Endometrium (tissue), 2 donors: ENCODE measurements at regions not wholly inside any gene's neighbourhood (a gene's known extent, or its start where the extent isn't known, plus 50 kb on each side); places are given as distances from the start of the nearest gene placed in this dataset.

Experiments used
- FAIRE-seq: peaks from 2 replicates; lab custom pipeline; 2012; peaks lifted over from hg19 to GRCh38; lab: Jason Lieb, UNC
- donor health status: control.
- donor health status: control.

DNA sequence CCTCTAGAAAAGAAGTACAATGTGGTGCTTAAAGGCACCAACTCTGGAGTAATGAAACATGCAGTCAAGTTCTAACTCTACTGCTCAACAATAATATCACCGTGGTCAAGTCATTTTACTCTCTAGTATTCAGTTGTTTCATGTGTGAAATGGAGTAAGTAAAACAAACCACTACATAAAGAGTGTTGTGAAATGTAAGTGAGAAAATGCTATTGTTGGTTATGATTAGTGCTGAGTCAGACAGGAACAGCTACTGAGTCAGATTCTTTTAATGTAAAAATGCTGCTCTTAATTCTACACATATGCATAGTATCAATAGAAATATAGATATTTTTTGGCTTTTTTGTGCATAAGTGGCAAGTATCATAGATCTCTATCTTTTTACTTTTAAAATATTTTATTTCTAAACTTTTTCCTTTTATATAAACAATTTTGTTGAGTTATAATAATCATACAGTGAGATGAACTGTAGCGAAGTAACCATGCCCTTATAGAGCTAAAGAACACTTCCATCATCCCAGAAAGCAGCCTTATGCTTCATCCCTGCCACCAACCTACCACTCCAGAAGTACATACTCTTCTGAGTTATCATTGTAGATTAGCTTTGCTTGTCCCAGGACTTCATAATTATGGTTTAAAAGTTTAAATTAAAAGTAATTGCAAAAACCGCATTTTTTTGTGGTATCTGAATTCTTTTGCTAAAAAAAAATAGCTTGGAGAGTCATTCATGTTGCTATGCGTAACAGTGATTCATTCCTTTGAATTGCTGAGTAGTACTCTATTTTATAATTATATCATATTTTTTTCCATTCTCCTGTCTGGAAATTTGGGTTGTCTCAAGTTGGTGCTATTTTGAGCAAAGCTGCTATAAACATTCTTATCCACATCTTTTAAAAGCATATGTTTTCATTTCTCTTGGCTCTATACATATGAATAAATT, 548.2 kb upstream of the CLINT1 start:
- no peak for FAIRE-seq

DNA sequence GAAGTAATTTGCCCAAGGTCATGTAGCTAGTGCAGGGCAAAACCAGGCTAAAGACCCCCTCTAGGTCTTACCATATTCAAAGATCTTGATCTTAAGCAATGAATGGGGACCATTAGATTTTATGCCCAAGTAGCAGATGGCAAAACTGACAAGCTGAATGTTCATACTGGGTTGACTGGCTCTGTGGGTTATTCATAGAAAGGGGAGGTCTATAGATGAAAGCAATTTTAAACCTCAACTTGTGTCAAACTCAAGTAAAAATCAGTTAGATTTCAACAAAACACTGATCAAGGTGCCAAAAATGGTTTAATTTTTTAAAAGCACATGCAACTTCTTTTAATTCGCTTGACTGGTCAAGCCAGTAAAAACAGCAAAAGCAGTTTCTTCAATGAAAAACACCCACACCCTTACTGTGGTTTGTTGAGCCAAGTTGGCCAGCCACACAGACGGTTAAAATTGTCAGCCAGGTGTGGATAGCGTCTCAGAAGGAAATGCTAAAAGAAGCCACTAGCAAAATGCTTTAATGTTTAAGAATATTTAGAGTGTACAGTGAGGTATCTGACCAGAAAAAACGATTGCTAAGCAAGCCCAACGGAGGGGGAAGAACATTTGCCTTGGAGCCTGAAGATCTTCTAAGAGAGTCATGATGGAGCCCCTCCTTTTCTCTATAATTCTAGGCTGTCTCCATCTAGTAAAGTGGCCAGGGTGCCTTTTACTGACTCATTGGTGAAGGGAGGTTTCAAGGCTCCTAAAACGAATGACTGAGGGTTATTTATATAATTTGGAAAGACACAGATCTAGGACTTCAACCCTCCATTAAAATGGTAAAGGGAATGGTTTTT, 539.6 kb upstream of the CLINT1 start:
- no peak for FAIRE-seq

DNA sequence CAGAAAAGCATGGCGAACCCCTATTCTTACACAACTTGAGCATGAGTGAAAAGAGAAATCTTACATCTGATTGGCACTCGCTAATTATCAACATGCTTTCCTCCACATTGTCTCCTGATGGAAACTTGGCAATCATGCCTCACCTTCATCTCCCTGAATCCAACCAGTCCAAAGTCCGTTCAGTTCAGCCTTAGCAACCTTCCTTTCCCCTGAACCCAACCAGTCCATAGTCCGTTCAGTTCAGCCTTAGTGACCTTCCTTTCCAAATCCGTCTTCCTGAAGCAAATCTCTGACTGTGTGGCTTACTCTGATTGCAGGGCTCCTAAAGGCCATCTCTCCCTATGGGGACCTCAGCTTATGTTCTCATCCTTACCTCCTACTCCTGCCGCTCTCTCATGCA, 538.3 kb upstream of the CLINT1 start:
- FAIRE-seq, result no peak

DNA sequence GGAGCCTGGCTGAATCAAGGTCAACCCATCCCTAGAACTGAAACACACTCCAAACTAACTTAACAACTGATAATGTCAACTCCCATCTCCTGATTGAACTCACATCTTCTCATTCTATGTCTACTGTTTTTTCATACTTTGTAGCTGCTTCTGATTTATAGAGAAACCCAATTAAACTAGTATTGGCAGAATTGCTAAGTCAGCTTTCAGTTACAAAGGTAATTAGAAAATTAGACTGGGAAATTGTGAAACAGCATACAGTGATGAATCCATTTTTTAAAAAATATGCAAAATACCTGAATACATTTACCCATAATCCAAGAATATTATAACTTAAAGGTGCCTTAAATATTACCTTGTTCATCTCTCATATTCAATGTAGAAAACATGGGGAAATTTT, 535.2 kb upstream of the CLINT1 start:
- no peak for FAIRE-seq

DNA sequence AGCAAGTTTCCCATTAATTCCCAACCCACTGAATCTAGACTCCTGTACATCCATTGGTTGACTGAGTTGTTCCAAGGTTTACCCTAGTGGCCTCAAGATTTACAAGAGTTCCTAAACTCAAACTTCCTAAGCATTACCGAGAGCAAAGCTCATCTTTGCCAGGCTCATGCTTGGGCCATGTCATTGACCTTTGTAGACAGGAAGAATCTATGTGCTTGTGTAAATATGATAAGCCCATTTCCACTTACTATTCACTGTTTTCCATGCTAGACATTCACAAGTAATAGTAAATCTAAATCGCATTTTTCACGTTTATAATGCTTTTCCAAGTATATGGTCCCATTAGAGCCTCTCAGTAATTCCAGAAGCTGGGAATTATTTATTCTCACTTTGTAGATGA, 534.5 kb upstream of the CLINT1 start:
- no peak for FAIRE-seq

DNA sequence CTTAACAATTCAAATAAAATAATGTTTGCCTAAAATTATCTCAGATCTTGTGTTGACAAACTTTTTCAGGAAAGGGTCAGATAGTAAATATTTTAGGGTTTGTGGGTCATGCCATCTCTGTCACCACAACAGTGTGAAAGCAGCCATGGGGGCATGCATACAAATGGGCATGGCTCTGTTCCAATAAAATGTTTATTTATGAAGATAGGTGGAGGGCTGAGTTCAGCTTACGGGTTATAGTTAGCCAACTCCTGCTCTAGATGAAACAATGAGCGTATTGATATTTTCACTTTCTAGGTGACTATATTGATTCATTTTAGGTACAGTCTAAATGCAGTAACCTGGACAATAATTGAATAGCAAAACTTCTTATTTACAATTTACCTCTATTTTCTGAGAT, 533.8 kb upstream of the CLINT1 start:
- FAIRE-seq, result no peak

DNA sequence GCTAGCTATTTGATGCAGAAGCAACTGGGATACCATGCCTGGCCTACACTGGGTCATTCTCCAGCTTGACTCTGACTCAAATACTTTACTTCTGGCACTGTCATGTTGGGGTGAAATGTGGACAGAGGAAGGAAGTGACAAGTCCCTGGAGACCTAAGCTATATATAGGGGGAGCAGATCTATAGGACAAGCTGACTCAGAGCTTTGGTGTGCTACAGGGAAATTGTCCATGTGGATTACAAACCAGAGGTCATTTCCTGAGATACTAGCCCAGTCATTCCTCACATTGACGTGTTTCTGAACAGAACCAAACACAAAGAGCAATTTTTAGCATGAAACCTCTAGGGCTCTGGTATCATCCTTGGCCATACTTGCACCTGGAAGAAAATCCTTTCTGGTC, 531.6 kb upstream of the CLINT1 start:
- no peak for FAIRE-seq

DNA sequence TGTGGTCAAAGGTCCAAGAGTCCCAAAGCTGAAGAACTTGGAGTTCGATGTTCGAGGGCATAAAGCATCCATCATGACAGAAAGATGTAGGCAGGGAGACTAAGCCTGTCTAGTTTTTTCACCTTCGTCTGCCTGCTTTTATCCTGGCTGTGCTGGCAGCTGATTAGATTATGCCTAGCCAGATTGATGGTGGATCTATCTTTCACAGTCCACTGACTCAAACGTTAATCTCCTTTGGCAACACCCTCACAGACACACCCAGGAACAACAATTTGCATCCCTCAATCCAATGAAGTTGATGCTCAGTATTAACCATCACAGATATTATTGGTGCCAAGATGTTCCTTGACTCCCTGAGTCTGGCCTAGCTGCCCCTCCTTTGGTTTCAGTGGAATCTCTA, 530.8 kb upstream of the CLINT1 start:
- FAIRE-seq, result no peak

DNA sequence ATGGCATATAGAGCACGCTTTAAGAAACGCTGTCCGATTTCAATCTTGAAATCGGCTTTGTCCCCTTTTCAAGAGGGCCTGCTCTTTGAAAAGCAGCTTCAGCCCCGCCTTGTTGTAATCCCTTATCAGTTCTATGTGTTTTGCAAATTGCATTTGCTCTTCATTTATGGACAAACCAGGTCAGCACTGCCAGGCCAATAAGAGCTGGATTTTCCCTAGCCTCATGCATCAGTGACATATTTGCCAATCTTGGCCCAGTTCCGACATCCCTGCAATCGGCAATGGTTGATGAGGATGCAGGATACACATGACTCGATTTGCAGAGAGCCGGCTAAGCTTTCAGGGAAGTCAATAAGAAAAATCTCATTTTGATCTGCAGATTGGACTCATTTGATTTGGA, 529.1 kb upstream of the CLINT1 start:
- no peak for FAIRE-seq

DNA sequence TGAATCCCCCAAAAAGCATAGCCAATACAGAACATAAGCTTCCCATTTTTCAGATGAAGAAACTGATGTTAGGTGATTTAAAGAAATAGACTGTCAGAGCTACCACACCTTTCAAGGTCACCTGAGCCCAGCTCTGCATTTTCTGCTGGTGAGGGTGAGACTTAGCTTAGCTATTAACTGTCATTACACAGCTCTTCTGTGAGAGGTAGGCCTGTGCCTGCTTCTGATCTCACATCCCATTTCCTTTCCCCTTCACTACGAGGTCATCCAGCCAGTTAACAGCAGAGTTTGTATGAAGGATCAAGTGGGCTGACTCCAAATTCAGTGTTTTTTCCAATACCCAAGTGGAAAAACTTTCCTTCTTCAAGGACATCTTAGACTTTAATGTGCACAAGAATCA, 528.6 kb upstream of the CLINT1 start:
- no peak for FAIRE-seq

DNA sequence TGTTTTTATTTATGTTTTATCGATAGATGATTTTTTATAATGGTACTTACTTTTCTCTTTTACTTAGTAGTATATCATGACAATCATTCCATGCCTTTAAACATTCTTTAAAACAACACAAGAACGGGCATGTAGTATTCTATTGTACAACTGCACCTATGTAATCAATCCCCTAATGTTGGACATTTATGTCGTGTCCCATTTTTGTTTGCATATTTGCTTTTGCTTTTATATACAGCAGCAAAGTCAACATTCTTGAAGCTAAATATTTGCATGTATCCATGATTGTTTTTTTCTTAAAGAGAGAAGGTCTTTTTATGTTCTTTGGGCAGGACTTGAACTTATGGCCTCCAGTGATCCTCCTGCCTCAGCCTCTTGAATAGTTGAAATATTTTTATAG, 527.0 kb upstream of the CLINT1 start:
- no peak for FAIRE-seq

DNA sequence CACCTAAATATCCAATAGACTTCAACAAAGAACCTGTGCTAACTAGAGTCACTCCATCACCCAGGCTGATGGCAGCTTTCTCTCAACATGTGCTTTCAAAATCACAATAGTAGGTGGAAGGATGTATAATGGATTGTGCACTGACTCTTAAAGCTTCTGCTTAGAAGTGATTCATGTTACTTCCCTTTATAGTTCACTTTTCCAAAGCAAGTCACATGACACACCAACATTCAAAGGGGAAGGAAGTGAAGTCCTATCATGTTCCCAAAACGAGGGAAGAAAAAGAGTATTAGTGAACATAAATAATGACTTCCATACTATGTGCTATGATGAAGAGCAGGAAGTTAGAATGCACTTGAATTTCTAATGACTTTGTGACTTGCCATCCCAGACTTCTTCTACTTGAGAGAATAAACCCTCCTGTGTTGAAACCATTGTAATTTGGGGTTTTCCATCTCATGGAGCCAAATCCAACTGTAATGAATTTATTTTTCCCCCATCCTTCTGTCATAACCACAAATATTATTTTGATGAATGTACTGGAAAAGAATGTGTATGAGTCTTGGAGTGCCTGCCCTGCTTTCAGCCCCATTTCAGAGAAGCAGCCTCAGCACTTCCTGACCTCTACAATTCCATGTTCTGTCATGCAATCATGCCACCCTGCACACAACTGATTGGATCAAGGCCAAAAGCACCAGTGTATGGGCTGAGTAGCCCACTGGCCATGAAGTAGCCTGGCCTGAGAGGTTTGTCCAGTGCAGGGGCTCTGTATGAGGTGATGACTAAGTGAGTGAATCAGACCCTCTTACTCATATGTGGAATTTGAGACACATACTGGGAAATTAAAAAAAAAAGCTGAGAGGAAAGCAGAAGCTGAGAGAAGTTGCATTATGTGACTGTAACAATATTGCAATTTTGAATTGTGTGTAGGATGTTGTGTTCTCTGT, 525.9 kb upstream of the CLINT1 start:
- no peak for FAIRE-seq

DNA sequence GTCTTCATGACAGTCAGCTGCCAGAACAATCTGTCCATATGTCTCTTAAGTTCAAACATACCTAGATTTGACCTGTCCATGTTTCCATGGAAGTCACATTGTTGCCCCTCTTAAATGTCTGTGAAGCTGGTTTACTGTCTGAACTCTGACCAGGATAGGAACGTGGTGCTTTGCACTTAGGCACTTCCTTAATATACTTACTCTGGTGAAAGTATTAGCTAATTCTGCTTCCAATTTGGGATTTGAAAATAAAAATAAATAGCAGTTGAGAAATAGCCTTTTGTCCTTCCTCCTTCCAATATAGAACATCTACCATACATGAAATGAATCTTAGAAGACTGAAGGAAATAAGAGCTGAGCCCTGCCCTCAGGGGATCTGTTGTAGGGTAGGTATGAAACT, 524.5 kb upstream of the CLINT1 start:
- FAIRE-seq, result no peak

DNA sequence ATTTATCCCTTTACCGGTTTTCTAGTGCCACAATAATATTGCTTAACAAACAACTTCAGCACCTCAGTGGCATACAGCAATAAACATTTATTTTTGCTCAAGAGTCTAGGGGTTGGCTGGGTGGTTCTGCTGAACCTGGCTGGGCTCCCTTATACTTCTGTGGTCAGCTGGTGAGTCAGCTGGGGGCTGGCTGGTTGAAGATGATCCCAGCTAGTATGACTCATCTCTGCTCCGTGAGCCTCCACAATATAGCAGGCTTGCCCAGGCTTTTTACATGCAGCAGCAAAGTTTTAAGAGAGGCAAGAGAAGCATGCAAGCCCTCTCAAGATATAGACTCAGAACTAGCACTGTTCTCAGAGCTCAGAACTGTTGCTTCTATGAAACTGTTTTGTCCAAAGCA, 523.5 kb upstream of the CLINT1 start:
- FAIRE-seq, result no peak

DNA sequence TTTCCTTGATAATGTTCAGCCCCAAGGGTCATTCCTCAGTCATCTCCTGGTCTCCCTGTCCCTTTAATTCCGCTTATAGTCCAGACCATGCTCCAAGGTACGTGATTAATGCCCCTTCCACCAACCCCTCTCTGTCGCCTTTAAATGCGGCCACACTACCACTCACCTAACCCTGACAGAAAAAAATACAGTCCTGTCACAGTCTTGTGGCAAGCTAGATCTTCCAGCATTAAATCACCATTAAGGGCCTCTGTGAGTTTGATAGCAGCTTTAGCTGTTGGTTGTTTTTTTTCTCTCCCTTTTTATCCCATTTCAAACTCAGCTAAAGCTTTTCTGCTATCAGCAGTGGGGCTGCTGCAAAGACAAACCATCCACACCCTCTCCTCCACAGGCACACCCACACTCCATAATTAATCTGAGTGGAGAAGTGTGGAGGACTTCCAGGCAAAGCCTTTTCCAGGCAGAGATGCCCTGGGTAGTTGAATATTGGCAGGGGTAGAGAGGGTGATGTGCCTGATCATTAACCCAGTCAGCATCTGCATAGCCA, 522.7 kb upstream of the CLINT1 start:
- FAIRE-seq, result no peak

DNA sequence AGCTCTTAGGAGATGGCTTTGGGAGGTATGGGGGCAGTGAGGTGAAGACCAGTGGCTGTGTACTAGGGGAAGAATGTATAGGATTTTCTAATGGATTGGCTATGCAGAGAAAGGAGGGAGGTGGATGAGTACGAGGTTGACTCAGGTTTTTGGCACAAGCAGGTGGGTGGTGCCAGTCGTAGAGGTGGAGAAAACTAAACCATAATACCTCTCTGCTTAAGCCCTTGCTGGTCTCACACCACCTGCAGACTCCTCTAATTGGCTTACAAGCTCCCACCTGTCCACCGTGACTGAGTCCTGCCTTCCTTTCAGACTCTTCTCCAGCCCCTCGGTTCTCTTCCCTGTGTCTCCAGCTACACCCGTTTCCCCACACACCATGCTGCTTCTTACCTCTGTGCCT, 521.7 kb upstream of the CLINT1 start:
- FAIRE-seq, result no peak

DNA sequence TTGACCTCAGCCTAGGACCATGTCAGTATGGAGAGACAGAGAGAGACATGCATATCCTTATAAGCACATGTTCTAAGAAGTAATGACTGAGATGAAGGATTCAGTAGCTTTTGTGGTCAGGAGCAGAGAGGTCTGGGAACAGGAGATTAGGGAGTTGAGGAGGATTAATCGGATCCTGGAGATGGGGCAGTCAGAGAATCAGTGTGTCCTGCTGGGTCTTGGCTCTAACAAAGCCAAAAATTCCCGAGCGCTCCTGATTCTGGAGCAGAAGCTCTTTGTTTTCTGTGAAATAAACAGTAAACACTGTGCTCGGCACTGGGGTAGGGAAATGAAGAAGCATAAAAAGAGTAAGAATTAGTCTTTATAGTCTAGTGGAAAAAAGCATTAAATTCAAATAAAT, 520.0 kb upstream of the CLINT1 start:
- FAIRE-seq, result no peak

DNA sequence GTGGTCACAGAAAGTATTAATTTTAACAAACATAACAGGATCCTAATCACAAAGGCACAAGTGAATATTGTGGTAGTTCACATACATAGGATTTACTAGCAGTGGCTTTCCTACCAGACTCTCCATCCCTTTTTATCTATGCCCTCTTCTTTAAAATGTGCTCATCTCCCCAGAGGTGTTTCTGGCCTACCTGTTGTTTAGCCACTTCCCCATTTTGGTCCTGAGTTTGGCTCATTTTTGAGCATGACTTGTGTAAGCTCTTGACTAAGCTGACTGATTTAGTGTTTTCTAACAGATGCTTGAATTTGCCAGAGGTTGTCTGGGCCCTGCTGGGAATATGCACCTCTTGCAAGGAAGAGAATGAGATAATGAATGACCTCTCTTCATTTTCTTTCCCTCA, 517.7 kb upstream of the CLINT1 start:
- FAIRE-seq, result no peak

DNA sequence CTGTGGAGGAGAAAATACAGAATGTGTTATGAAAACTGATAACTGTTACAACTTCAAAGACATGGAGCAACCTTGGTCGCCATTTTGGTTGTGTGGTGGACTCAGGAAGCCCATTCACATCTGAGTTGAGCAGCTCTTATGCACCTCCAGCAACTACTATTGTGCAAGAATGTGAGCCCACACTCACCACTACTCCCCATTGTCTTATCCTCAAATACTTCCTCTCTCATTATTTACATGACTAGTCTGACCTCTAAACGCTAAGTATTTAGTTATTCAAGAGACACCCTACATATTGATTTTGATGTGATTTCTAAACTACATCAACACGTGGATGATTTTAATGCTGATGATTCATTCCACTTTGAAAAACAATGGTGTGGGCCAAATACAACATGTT, 516.6 kb upstream of the CLINT1 start:
- FAIRE-seq, result no peak

DNA sequence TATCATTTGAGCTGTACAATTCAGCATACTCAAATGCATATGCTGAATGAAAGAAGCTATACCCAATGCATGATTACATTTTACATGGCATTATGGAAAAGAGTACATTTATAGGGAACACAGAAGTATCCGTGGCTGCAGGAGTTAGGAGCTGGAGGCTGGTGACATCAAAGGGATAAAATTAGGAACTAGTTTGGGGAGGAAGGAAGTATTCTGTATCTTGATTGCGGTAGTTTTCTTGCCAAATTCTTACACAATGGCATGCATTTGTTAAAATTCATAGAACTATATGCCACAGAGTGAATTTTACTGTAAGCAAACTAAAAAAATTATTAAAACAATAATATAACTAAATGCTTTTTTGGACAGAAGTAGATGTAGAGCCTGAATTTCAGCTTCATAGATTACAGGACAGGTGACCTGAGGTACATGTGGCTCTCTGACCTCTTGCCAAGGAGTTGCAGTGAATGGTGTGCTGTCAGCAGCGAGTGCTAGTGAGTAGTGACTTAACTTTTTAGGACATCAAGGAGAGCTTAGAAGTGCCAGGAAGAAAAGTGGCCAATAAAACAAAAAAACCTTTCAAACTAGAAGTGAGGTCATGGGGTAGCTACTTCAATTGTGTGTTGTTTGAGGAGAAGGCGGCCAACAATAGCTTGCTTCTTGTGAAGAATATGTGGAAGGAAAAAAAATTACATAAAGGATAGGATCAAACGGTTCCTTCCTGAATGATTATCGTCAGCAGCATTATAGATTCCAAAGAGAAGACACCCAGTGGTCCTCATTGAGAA, 514.9 kb upstream of the CLINT1 start:
- no peak for FAIRE-seq

DNA sequence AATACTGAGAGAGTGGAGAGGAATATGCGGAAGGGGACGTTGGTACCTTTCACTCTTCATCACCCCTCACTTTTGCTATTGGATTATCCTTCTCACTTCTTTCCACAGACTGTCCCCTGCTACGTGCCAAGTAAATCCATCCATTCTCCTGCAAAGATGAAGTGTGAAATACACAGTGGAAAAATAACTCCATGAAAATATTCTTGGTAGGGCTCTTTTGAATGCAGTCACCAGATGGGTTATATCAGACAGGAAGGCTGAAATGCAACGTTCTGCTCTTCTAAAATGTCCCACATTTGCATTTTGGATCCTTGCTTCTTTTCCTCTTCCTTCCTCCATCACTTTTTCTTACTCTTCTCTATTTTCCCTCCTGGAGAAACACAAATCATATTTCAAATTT, 510.3 kb upstream of the CLINT1 start:
- no peak for FAIRE-seq
